Duodenal mucosa (tissue), 2 donors: ENCODE measurements at regions not wholly inside any gene's neighbourhood (a gene's known extent, or its start where the extent isn't known, plus 50 kb on each side); places are given as distances from the start of the nearest gene placed in this dataset.
A peak's percentile ranks its signal among the peaks of the same experiment; 100 is the strongest.

Source experiments
- H3K27ac ChIP-seq: one replicate; pipeline ENCODE4 v1.7.0; 2013; ENCODE audit warnings: low read depth, low read length
- H3K27me3 ChIP-seq, 2 donors: one replicate each; pipeline ENCODE4 v1.7.0; 2013; ENCODE audit warnings: low read length in 2 of 2, control low read depth in 1 of 2; ENCODE audit not compliant: insufficient read depth in 2 of 2, control insufficient read depth in 1 of 2
- H3K36me3 ChIP-seq, 2 donors: one replicate each; pipeline ENCODE4 v1.7.0; 2013; ENCODE audit warnings: low read length in 2 of 2, control low read depth in 1 of 2; ENCODE audit not compliant: insufficient read depth in 2 of 2, control insufficient read depth in 1 of 2
- H3K4me1 ChIP-seq, 2 donors: one replicate each; pipeline ENCODE4 v1.7.0; 2013; ENCODE audit warnings: low read length in 2 of 2, control low read depth in 1 of 2; ENCODE audit not compliant: insufficient read depth in 2 of 2, control insufficient read depth in 1 of 2
- H3K4me3 ChIP-seq, 2 donors: one replicate each; pipeline ENCODE4 v1.7.0; 2013; ENCODE audit warnings: low read length in 2 of 2, low read depth in 1 of 2
- H3K9ac ChIP-seq, 2 donors: one replicate each; pipeline ENCODE4 v1.7.0; 2013; ENCODE audit warnings: low read length in 2 of 2, low read depth in 1 of 2
- H3K9me3 ChIP-seq, 2 donors: one replicate each; pipeline ENCODE4 v1.7.0; 2013; ENCODE audit warnings: low read length in 2 of 2, control low read depth in 1 of 2; ENCODE audit not compliant: control insufficient read depth in 1 of 2

DNA sequence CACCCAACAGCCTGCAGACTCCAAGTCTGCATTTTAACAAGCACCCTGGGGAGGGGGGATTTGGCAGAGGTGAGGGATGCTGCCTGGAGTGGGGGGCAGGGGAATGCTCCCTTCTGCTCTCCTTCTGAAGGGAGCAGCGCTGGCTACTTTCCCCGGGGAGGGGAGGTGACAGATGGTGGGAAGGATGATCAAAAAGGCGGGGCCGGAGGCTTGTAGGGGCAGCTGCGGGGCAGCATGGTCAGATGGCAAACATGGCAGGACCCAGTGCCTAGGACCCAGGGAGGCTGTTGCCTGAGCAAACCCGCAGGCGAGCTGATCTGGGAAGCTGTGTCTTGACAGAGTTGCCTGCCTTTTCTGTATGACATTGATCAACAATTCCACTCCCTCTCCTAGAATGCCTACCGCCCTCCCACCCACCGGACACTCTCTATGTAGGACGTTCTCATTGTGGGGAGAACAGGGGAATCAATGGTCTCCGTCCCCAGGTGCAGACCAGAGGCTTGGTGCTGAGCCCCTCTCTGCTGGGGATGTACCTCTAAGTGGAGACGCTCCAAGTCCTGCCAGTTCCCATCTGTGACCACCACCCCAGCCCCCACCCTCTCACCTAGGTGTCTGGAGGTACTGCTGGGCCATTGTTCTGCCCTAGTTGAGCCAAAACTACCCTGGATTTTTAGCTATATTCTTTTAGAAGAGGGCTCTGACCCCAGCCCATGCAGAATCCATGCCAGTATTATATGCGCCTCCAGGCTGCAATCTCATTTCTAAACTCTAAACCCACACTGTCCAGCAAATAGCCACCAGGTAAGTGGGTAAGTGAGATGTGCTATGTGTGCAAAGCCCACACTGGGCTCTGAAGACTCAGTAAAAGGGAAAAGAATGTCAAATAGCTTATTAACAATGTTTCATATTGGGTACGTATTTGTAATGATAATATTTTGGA lies 89.7 kb upstream of the SEC11C start:
- H3K36me3 ChIP-seq, result no peaks in the 10 kb centered on the region
- H3K9ac ChIP-seq, result no peak overlapping the region
- H3K9me3 ChIP-seq, result no peaks in the 10 kb centered on the region
- H3K4me3 ChIP-seq, result no peak overlapping the region
- no peak overlapping the region for H3K27ac ChIP-seq
- H3K4me1 ChIP-seq, result peaks cover 0 to 19% of the 10 kb centered on the region in 2 donors
- H3K27me3 ChIP-seq, result no peaks in the 10 kb centered on the region

- no peaks in the 10 kb centered on the region for H3K27me3 ChIP-seq
- no peaks in the 10 kb centered on the region for H3K36me3 ChIP-seq
- H3K4me1 ChIP-seq, result peaks cover 0 to 19% of the 10 kb centered on the region in 2 donors
- no peaks in the 10 kb centered on the region for H3K9me3 ChIP-seq
- H3K27ac ChIP-seq, result no peak overlapping the region
- H3K9ac ChIP-seq, result no peak overlapping the region
- H3K4me3 ChIP-seq, result no peak overlapping the region
Observed at GRCh38 chr18:59050661-59051057, 89.0 kb upstream of the SEC11C start.

- Histone ChIP-seq H3K9ac (no peak overlapping the region), H3K4me3 (peak overlapping the region in 1 of 2 donors; percentile 20), H3K27ac (no peak overlapping the region), H3K4me1 (peaks cover 0 to 19% of the 10 kb centered on the region in 2 donors), H3K27me3 (no peaks in the 10 kb centered on the region), H3K9me3 (no peaks in the 10 kb centered on the region), H3K36me3 (no peaks in the 10 kb centered on the region)
Observed at GRCh38 chr18:59051470-59052165, 88.1 kb upstream of the SEC11C start.

- Histone ChIP-seq H3K4me3 (no peak overlapping the region), H3K9me3 (no peaks in the 10 kb centered on the region), H3K36me3 (no peaks in the 10 kb centered on the region), H3K4me1 (peaks cover 0 to 19% of the 10 kb centered on the region in 2 donors), H3K27me3 (no peaks in the 10 kb centered on the region), H3K9ac (no peak overlapping the region), H3K27ac (no peak overlapping the region)
Observed at GRCh38 chr18:59052965-59053820, 86.5 kb upstream of the SEC11C start.

GRCh38 chr18:59054496-59055287 lies 85.0 kb upstream of the SEC11C start:
- Histone ChIP-seq H3K36me3 (no peaks in the 10 kb centered on the region), H3K27ac (no peak overlapping the region), H3K4me1 (peaks cover 0 to 19% of the 10 kb centered on the region in 2 donors), H3K27me3 (no peaks in the 10 kb centered on the region), H3K9ac (no peak overlapping the region), H3K4me3 (no peak overlapping the region), H3K9me3 (no peaks in the 10 kb centered on the region)

- no peak overlapping the region for H3K9ac ChIP-seq
- no peaks in the 10 kb centered on the region for H3K36me3 ChIP-seq
- H3K27me3 ChIP-seq, result no peaks in the 10 kb centered on the region
- H3K9me3 ChIP-seq, result no peaks in the 10 kb centered on the region
- no peak overlapping the region for H3K4me3 ChIP-seq
- H3K27ac ChIP-seq, result no peak overlapping the region
- peaks cover 0 to 19% of the 10 kb centered on the region in 2 donors for H3K4me1 ChIP-seq
Observed at GRCh38 chr18:59055345-59056032, 84.2 kb upstream of the SEC11C start.

- H3K9ac ChIP-seq, result no peak overlapping the region
- H3K27ac ChIP-seq, result no peak overlapping the region
- no peaks in the 10 kb centered on the region for H3K9me3 ChIP-seq
- H3K27me3 ChIP-seq, result no peaks in the 10 kb centered on the region
- no peaks in the 10 kb centered on the region for H3K36me3 ChIP-seq
- H3K4me3 ChIP-seq, result no peak overlapping the region
- peaks cover 0 to 18% of the 10 kb centered on the region in 2 donors for H3K4me1 ChIP-seq
Observed at GRCh38 chr18:59056706-59057492, 82.8 kb upstream of the SEC11C start.

GRCh38 chr18:59057493-59057795 lies 82.2 kb upstream of the SEC11C start:
- Histone ChIP-seq H3K4me1 (peaks cover 0 to 13% of the 10 kb centered on the region in 2 donors), H3K27me3 (no peaks in the 10 kb centered on the region), H3K27ac (no peak overlapping the region), H3K4me3 (no peak overlapping the region), H3K36me3 (no peaks in the 10 kb centered on the region), H3K9me3 (no peaks in the 10 kb centered on the region), H3K9ac (no peak overlapping the region)
